ENCODE measurements at regions not wholly inside any gene's neighbourhood (a gene's known extent, or its start where the extent isn't known, plus 50 kb on each side); places are given as distances from the start of the nearest gene placed in this dataset.

DNA sequence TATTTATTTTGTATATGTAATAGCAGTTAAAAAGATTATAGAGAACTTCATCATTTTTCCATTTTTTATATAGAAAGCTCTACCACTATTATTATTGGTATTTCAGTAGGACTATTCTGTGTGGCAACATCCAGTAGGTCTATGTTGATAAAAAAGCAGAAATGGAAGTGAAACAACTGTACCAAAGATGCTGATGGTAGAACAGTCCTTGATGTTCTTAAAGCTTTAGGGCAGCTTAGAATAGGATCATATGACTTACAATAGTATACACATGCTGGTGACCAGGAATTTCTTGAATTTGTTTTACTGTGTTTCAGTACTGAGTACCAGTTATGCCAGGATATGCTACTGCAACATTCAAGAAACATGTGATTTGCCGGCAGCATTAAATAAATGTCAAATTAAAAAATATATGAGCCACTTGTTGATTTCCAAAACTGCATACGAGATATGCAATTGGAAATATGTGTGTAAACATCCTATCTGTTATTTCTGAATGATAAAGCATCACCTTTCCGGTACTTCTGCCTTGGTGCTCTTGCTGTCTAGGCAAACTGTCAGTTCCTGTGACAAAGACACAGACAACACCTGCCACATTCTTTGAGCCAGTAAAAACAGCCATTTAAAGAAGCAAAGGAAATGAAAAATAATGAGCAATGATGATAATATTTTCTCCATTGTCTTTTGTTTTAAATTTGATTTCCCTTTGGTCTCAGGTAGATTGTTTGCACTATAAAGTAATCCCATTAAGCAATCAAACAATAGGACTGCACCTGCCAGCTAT, 649.2 kb downstream of the ZPLD1 start:
- intact Hi-C loops (cut with DNase I) = no loop called here
- no peak for DNase-seq (ENCODE audit: low spot score)
- no peak for ATAC-seq

DNA sequence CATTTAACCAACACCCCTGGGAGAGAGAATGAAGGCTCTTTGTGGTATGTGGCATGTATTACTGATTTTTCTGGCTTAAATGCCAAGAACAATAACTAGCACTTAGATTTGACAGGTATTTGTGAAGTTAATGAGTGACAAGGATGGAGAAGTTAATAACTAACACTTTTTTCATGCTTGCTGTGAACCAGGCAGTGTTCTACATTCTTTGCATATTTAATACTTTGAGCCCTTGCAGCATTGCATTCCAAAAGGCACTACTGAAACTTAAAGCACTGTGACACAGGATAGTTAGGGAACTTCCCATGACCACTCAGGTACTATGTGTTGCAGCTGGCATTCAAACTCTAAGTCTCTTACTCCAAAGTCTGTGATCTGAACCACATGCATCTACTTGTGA, 650.6 kb downstream of the ZPLD1 start:
- intact Hi-C loops (cut with DNase I) = no loop called here
- DNase-seq (ENCODE audit: low spot score) (no peak), ATAC-seq (no peak)

DNA sequence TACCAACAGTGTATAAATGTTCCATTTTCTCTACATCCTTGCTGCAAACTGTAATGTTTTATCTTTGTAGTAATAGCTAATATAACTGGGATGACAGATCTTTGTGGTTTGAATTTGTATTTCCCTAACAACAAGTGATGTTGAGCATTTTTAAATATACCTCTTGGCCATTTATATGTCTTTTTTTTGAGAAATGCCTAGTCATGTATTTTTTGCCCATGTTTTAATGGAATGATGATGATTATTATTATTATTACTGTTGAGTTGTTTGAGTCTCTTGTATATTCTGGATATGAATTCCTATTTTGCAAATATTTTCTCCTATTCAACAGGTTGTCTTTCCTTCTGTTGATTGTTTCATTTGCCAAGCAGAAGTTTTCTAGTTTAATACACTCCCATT, 654.9 kb downstream of the ZPLD1 start:
- intact Hi-C loops (cut with DNase I) = no loop called here
- DNase-seq (ENCODE audit: low spot score) (no peak), ATAC-seq (no peak)

DNA sequence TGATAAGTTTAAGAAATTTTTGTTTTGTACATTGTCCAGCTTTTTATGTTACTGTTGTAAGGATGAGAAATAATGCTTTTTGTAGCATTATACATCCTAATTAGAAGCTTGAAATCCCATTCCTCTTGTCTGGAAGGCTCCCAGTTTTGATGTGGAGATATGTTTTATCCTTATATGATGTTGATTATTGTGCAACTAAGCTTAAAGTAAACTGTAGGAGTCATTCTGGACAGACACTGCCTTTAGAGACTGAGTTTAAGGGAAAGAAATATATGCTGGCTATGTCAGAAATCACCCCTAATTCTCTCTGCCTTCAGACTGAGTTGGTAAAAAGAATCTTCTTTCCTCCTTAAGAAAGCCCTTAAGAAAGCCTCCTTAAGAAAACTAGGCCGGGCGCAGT, 670.4 kb downstream of the ZPLD1 start:
- ATAC-seq (no peak), DNase-seq (ENCODE audit: low spot score) (no peak)
- intact Hi-C loops (cut with DNase I) = no loop called here

DNA sequence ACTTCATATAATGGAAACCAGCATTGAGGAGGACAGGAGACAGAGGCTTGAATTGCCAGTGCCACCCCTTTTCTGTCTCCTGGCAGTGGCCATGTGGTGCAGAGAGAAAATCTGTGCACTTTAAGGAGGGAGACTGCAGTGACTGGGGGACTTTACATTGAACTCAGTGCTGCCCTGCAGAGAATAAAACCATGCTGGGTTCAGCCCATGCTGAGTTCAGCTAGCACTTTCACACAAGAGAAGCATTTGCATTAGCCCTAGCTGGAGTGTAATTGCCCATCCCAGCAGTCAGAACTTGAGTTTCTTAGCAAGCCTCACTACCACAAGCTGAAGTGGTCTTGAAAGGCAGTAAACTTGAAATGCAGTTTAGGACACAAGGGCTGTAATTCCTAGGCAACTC, 677.5 kb downstream of the ZPLD1 start:
- ATAC-seq (no peak), DNase-seq (ENCODE audit: low spot score) (no peak)
- intact Hi-C loops (cut with DNase I) = no loop called here

DNA sequence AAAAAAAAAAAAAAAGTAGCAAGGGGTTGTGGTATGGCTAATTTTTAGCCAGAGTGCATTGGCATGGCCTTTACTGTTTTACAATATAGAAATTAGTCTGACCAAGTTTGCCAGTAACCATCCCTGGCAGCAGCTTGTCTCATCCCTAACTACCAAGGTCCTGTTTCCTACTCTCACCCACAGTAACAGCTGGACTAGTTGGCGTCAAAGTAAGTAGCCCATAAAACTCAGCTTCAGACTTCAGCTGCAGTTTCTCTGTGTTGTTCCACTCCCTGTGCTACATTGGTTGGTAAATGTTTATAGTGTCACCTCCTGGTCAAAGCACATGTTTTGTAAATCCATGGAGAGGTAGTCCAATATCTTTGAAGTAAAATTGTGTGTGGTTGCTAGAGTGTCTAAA, 691.3 kb downstream of the ZPLD1 start:
- intact Hi-C loops (cut with DNase I) = no loop called here
- DNase-seq (ENCODE audit: low spot score) = no peak
- no peak for ATAC-seq

DNA sequence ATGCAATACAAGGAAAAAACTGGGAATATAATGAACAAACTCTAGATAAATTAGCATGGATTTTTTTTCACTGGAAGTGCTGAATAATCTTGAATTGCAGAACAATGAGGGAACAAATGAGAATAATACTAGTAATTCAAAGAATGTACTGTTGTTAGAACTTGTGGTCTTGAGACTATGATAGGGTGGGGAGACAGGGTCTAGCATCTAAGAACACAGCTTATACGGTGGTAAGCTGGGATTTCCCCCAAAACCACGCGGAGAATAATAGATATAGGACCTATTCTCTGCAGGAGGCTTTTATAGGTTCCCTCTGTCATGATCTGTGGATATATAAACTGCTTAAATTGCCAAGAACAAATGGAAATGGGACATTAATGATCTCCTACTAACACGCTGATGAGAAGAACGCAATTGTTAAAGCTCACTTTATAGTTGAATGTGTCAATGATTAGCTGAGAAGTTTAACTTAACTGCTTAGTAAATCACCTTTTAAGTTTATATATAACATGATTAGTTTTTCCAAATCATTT, 692.3 kb downstream of the ZPLD1 start:
- intact Hi-C loops (cut with DNase I) = no loop called here
- DNase-seq (ENCODE audit: low spot score) (no peak), ATAC-seq (no peak)

DNA sequence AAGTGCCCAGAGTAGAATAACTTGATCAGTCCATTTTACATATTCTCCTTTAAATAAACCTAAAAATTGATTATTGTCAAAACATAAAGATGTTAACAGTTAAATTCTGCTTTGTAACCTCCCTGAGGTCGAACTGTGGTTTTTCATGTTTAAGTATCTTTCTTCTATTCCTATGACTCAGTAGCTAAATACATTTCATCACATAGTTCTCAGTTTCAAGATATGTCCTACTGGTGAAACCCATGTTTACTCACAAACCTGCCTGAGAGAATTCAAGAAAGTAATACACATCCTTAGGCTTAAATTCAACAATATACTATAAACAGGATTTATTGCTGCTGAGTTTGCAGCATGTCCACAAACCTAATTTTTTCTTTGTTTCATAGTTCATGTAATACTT, 692.9 kb downstream of the ZPLD1 start:
- ATAC-seq (no peak), DNase-seq (ENCODE audit: low spot score) (no peak)
- intact Hi-C loops (cut with DNase I) = no loop called here

DNA sequence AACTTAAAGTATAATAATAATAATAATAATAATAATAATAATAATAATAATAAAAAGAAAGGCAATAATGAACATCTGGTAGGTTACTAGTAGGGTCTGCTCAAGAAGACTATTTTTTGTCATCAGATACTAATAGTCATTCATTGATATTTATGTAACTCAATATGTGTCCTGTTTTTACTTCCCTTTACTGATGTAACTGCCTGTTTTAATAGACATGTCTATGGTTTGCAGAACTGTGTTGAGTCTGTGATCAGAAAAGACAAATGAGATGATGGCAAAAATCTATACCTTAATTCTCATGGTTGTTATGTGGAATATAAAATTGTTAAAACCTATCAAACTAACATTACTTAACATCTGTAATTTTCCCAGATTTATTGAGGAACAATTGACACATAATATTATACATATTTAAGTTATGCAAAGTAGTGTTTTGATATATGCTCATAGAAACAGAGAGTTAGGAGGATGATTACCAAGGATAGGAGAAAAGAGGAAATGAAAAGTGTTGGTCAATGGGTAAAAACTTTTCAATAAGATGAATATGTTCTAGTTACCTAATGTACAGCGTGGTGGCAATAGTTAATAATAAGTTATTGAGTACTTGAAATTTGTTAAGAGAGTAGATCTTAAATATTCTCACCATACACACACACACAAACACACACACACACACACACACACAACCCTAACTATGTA, 699.4 kb downstream of the ZPLD1 start:
- DNase-seq (ENCODE audit: low spot score) (no peak), ATAC-seq (no peak)
- intact Hi-C loops (cut with DNase I) = no loop called here

DNA sequence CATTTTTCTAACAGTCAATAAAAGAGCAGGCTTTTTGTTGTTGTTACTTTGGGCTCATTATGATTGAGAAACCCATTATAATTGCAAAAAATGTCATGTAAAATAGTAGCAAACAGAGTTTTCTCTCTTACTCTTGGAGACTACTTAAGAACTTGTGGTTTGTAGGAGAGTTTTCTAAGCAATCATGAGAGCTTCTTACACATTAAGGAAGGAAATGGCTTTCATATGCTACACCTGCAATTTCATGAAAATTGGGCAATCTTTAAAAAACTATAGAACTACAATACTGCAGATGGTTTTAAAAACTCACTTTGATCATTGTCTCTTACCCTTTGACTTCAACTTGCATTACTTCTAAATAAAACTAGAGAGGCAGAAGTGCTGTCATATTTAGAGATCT, 701.8 kb downstream of the ZPLD1 start:
- DNase-seq (ENCODE audit: low spot score) = no peak
- no peak for ATAC-seq
- intact Hi-C loops (cut with DNase I) = no loop called here

DNA sequence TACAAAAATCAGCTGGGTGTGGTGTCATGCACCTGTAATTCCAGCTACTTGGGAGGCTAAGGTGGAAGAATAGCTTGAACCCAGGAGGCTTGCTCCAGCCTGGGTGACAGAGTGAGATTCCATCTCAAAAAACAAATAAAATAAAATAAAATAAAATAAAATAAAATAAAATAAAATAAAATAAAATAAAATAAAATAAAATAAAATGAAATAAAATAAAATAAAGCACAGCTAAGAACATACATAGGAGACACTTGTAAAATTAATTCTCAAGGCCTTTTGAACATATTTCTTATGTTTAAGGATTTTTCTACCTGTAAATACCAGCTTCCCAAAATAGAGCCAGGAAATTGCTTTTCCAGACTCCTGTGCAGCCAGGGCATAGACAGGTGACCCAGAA, 703.0 kb downstream of the ZPLD1 start:
- DNase-seq (ENCODE audit: low spot score) (no peak), ATAC-seq (no peak)
- intact Hi-C loops (cut with DNase I) = no loop called here

DNA sequence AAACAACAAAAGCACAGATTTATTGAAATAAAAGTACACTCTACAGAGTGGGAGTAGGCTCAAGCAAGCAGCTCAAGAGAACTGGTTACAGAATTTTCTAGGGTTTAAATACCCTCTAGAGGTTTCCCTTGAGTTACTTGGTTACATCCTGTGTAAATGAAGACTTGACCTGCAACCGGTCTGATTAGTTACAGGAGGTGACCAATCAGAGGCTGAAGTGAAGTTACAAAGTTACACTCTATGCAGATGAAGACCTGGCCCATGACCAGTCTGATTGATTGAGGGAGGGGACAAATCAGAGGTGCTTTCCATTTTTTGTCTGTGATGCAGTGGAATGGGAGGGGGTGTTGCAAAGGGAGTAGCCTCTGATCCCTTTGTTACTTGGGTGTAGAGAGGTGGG, 723.4 kb downstream of the ZPLD1 start:
- intact Hi-C loops (cut with DNase I) = no loop called here
- DNase-seq (ENCODE audit: low spot score) (no peak), ATAC-seq (no peak)

DNA sequence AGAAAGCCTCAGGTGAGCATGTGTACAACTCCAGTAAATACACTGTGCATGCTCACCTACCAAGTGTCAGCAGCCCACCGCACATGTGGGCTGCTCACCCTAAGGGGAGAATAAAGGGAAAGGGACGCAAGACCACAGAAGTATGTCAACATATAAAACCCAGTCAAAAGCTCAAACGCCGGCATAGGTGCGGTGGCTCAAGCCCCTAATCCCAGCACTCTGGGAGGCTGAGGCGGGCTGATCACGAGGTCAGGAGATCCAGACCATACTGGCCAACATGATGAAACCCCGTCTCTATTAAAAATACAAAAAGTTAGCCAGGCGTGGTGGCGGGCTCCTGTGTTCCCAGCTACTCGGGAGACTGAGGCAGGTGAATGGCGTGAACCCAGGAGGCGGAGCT, 732.1 kb downstream of the ZPLD1 start:
- ATAC-seq (no peak), DNase-seq (ENCODE audit: low spot score) (no peak)
- intact Hi-C loops (cut with DNase I) = no loop called here

DNA sequence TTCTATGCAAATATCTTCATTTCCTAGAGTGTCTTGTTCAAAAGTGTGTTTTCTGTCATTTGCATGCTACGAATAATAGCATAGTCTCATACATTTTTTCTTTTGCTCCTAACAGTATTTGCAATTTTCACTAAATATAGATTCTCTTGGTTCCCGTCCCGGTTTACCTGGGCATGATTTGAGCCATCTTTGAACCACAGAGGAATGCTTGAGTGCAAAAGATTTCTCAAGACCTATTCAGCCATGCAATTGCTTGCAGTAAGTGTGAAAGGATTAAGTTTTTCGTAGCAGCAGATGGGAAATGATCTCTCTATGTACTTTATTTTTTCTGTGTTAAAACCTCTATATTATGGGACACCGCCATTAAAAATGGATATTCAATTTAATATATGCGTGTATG, 733.0 kb downstream of the ZPLD1 start:
- ATAC-seq (no peak), DNase-seq (ENCODE audit: low spot score) (no peak)
- intact Hi-C loops (cut with DNase I) = no loop called here

DNA sequence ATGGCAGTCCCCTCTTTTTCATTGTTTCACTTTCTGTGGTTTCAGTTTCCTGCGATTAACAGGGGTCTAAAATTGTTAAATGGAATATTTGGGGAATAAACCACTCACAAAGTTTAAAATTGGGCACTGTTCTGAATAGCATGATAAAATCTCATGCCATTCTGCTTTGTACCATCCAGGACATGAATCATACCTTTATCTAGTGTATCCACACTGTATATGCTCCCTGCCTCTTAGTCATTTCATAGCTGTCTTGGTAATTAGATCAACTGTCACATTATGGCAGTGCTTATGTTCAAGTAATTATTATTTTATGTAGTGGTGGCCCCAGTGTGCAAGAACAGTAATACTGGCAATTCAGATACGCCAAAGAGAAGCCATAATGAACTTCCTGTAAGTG, 734.5 kb downstream of the ZPLD1 start:
- intact Hi-C loops (cut with DNase I) = no loop called here
- DNase-seq (ENCODE audit: low spot score) = no peak
- no peak for ATAC-seq

DNA sequence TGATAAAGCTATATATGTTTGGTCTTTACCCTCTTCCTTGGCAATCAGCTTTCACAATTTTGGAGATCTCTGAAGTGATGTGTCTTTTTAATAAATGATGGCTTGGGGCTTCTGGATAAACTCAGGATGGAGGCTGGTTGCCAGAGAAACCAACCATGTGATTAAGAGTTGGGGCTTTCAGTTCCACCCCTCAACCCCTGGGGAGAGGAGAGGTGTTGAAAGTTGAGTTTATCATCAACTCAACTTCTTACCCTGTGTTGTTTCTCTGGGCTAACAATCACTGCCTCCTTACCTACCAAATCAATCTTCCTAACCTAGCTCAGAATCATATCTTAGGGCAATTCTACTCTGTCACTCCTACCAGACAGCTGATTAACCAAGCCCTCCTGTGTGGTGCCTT, 735.8 kb downstream of the ZPLD1 start:
- intact Hi-C loops (cut with DNase I) = no loop called here
- DNase-seq (ENCODE audit: low spot score) (no peak), ATAC-seq (no peak)

DNA sequence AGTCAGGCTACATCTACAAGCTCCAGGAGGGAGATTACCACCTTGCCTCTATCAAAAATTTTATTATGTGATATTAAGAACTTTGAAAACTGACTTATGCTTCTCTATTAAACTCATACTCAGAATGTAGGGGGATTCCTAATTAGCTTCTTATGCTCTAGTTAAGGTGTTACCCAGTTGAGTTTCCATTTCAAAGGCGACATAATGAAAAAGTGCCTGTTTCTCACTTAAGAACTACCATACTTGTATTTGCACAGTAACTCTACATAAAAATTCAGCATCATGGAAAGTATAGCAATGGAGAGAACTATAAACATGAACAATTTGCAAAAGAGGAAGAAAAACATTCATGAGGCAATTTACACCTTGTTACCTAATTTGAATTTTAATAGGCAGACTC, 739.1 kb downstream of the ZPLD1 start:
- ATAC-seq (no peak), DNase-seq (ENCODE audit: low spot score) (no peak)
- intact Hi-C loops (cut with DNase I) = no loop called here

DNA sequence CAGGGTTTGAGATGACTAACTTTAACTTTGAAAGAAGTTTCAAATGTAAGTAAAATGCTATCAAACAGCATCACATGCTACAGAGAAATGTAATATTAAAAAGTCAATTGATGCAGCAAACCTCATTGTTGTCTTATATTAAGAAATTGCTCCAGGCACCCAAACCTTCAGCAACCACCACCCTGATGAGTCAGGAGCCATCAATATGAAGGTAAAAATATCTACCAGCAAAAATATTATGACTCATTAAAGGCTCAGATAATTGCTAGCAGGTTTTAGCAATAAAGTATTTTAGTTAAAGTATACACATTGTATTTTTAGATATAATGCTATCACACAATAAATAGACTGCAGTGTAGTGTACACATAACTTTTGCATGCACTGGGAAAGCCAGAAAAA, 746.3 kb downstream of the ZPLD1 start:
- DNase-seq (ENCODE audit: low spot score) (no peak), ATAC-seq (no peak)
- intact Hi-C loops (cut with DNase I) = no loop called here

DNA sequence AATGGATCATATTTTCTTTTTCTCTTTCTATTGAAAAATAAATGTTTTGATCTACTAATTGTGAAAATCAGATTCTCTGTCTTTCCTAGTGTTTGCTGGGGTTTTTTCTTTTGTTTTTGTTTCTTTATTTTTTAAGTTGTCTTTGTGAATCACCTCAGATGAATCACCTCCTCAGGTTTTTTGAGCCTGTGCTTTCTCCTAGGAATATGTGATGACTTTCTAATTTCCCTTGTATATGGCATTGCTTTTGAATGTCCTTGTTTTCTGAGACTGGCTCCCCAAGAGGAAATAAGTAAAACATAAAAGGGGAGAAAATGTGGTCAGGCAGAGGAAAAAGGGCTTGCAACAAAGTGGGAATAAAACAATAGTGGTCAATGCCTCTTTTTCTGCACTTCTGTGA, 750.0 kb downstream of the ZPLD1 start:
- intact Hi-C loops (cut with DNase I) = no loop called here
- no peak for DNase-seq (ENCODE audit: low spot score)
- ATAC-seq = no peak

DNA sequence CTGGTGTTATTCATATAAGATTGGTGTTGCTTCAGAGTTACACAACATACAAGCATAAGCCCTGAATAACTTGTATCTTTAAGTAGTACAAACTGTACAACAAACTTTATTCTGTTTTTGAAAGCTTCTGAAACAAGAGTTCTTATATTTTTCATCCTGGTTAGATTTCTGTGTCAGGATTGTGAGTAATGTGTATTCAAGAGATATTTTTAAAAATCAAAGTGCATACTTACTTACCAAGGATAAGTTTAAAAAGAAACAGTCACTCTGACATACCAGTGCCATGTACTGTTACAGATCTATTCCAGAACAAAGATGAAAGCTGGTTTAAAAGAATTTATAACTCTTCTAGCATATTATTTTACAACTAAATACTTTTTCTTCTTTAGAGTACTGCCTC, 755.1 kb downstream of the ZPLD1 start:
- DNase-seq (ENCODE audit: low spot score) (no peak), ATAC-seq (no peak)
- intact Hi-C loops (cut with DNase I) = no loop called here

DNA sequence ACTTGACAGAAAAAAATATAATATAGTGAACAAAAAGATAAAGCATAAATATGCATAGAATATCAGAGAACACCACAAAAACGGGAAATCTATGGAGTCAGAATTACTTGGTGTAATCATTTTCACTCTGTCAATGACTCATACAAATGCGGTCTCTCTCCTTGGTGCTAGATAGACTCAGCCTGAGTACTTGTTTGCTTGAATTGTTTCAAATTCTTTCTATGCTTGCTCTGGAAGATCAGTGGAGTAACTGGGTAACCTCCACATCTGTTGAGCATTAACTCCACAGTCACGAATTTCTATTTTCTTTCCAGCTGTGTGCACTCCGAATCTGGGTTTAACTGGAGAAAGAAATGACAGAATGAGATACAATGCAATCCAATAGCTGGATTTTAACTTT, 760.4 kb downstream of the ZPLD1 start:
- ATAC-seq (no peak), DNase-seq (ENCODE audit: low spot score) (no peak)
- intact Hi-C loops (cut with DNase I) = no loop called here
